Bronchial epithelial cell (primary cell): ENCODE measurements at regions not wholly inside any gene's neighbourhood (a gene's known extent, or its start where the extent isn't known, plus 50 kb on each side); places are given as distances from the start of the nearest gene placed in this dataset.

Source experiments
- DNase-seq: peaks from one replicate; pipeline ENCODE4 v3.0.0-alpha.2; 2010; ENCODE audit warnings: low read depth
- FAIRE-seq: peaks from 2 replicates; lab custom pipeline; 2011; peaks lifted over from hg19 to GRCh38; lab: Jason Lieb, UNC
- H3K27me3 ChIP-seq: 2 replicates; pipeline ENCODE4 v1.5.1; 2011; ENCODE audit warnings: low read length; ENCODE audit not compliant: control insufficient read depth, insufficient read depth
- H3K36me3 ChIP-seq: 2 replicates; pipeline ENCODE4 v1.5.1; 2011; ENCODE audit warnings: low read length; ENCODE audit not compliant: control insufficient read depth, insufficient read depth
- H3K4me3 ChIP-seq: 2 replicates; pipeline ENCODE4 v1.5.1; 2011; ENCODE audit warnings: mild to moderate bottlenecking, low read depth, low read length, control low read depth
- CTCF ChIP-seq: IDR thresholded peaks from 2 replicates; pipeline ENCODE4 v1.5.1; 2011; ENCODE audit warnings: mild to moderate bottlenecking, moderate library complexity, low read length, control low read depth, inconsistent platforms; ENCODE audit not compliant: insufficient read depth, severe bottlenecking

DNA sequence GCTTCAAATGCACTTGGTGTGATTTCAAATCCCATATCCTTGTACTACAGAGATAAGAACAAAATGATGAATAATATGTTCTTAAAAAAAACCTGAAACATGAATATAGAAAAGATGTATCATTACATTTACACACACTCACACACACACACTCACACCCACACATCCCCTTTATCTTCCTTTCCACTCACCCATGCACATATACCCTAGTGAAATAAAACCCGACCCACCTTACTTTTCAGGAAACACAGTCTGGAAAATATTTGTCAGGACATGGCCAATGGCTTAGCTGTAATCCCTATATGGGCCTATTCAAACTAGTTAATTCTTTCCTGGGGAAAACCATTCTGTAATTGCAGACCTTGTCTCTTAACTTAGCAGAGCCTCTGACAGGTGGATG is 60.8 kb upstream of the EDN1 start:
- no peaks in the 10 kb centered on the region for H3K36me3 ChIP-seq
- no peak for FAIRE-seq
- no peak for TF ChIP-seq CTCF

GRCh38 chr6:12230523-12230922 is 59.6 kb upstream of the EDN1 start:
- TF ChIP-seq CTCF = no peak
- no peak overlapping the region for H3K4me3 ChIP-seq

More for the DNA sequence above, 60.8 kb upstream of the EDN1 start:
- no peak for DNase-seq
- no peaks in the 10 kb centered on the region for H3K27me3 ChIP-seq
- no peak overlapping the region for H3K4me3 ChIP-seq

DNA sequence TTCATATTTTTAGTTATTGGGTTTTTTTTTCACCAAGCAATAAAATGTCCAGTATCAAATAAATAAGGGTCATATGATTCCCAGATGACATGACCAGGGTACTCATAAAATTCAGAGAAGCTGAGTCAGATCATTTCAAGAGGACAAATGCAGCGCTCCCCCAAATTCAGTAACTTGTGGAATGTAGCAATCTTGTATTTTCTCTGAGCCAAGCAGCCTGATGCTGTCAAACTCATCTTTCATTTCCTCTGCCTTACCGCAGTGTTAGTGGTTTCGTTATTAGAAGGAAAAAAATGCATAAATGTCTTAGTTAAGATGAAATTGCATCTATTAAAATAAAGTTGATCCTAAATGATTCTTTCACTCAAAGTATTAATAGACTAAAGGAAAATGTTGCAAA is 57.8 kb upstream of the EDN1 start:
- no peaks in the 10 kb centered on the region for H3K27me3 ChIP-seq
- no peaks in the 10 kb centered on the region for H3K36me3 ChIP-seq
- FAIRE-seq (no peak), DNase-seq (no peak)
- no peak overlapping the region for H3K4me3 ChIP-seq
- TF ChIP-seq CTCF = no peak

More at GRCh38 chr6:12230523-12230922, 59.6 kb upstream of the EDN1 start:
- DNase-seq = no peak
- Histone ChIP-seq H3K27me3 (no peaks in the 10 kb centered on the region), H3K36me3 (no peaks in the 10 kb centered on the region)
- no peak for FAIRE-seq

DNA sequence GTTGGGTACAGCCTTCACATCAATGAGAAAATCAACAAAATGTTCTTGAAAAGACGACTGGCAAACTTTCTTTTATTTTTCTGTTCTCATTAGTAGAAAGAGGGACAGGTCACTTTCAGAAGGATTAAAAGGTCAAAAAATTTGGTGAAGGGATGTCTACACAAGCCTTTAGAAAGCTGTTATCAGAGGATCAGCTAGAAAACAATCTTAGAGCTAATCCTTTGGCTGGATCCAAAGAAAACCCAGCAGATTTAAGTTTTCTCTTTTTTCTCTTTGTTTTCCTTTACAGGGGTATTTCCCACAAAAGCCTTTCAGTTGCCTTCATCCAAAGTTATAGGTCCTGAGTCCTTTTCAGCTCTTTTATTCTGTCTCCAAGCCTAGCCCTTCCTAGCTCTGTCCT is 57.3 kb upstream of the EDN1 start:
- no peak for TF ChIP-seq CTCF
- H3K36me3 ChIP-seq = no peaks in the 10 kb centered on the region
- FAIRE-seq (no peak), DNase-seq (no peak)
- H3K4me3 ChIP-seq = no peak overlapping the region
- H3K27me3 ChIP-seq = no peaks in the 10 kb centered on the region

GRCh38 chr6:12233693-12234571 is 56.2 kb upstream of the EDN1 start:
- H3K36me3 ChIP-seq = no peaks in the 10 kb centered on the region
- FAIRE-seq (peak; percentile 82), DNase-seq (peak; percentile 77)
- no peaks in the 10 kb centered on the region for H3K27me3 ChIP-seq
- H3K4me3 ChIP-seq = no peak overlapping the region
- peak; percentile 77 for TF ChIP-seq CTCF

DNA sequence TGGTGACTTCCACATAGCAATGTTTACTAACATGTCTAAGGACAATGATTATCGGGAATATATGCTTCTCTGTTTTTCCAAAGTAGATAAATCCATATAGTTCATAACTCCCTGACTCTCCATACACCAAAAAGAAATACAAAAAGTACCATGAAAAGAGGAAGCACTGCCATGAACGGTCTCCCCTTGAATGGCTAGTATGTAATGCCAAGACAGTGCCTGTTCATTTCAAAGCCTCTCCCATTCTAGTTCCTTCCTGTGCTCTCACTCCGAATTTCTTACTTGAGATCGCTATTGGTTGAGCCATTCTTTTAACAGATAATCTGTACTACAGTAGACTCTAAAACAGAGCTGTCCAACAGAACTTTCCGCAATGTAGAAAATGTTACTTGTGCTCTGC is 54.8 kb upstream of the EDN1 start:
- H3K36me3 ChIP-seq = no peaks in the 10 kb centered on the region
- DNase-seq = no peak
- no peak for FAIRE-seq
- no peaks in the 10 kb centered on the region for H3K27me3 ChIP-seq
- TF ChIP-seq CTCF = no peak
- H3K4me3 ChIP-seq = no peak overlapping the region
